NCI-H1436 treated with DMSO at 0.1 percent for 48 hours (cell line): ENCODE measurements at regions not wholly inside any gene's neighbourhood (a gene's known extent, or its start where the extent isn't known, plus 50 kb on each side); places are given as distances from the start of the nearest gene placed in this dataset.
"Not testable (repeated sequence)": the region's sequence is repeated elsewhere in the genome, so short reads cannot be mapped to it uniquely, and the experiment has no call there.

Experiments
- DNase-seq: peaks from one replicate; lab custom pipeline; 2025; lab: John Stamatoyannopoulos, UW

- DNase-seq, result no peak
Observed at GRCh38 chr13:33662392-33662791, 155.6 kb upstream of the RFC3 start.

- DNase-seq, result no peak
Observed at GRCh38 chr13:33665626-33666175, 152.2 kb upstream of the RFC3 start.

GRCh38 chr13:33671560-33671959 is 146.4 kb upstream of the RFC3 start:
- no peak for DNase-seq

GRCh38 chr13:33672022-33672421 is 145.9 kb upstream of the RFC3 start:
- DNase-seq, result not testable (repeated sequence)

- no peak for DNase-seq
Observed at GRCh38 chr13:33676045-33676989, 141.6 kb upstream of the RFC3 start.

- no peak for DNase-seq
Observed at GRCh38 chr13:33677215-33677614, 140.7 kb upstream of the RFC3 start.

GRCh38 chr13:33678084-33678483 is 139.9 kb upstream of the RFC3 start:
- DNase-seq, result no peak

- DNase-seq, result no peak
Observed at GRCh38 chr13:33678906-33679657, 138.9 kb upstream of the RFC3 start.

GRCh38 chr13:33679658-33680012 is 138.3 kb upstream of the RFC3 start:
- DNase-seq, result no peak

GRCh38 chr13:33682020-33682564 is 135.9 kb upstream of the RFC3 start:
- DNase-seq, result no peak

- DNase-seq, result not testable (repeated sequence)
Observed at GRCh38 chr13:33682646-33683045, 135.3 kb upstream of the RFC3 start.

GRCh38 chr13:33683376-33683775 is 134.6 kb upstream of the RFC3 start:
- DNase-seq, result no peak

- no peak for DNase-seq
Observed at GRCh38 chr13:33684874-33685273, 133.1 kb upstream of the RFC3 start.

- no peak for DNase-seq
Observed at GRCh38 chr13:33686772-33687480, 131.0 kb upstream of the RFC3 start.

- DNase-seq, result no peak
Observed at GRCh38 chr13:33690354-33690753, 127.6 kb upstream of the RFC3 start.

- DNase-seq, result no peak
Observed at GRCh38 chr13:33691980-33692379, 126.0 kb upstream of the RFC3 start.

GRCh38 chr13:33692531-33692930 is 125.4 kb upstream of the RFC3 start:
- DNase-seq, result no peak

- no peak for DNase-seq
Observed at GRCh38 chr13:33694546-33694945, 123.4 kb upstream of the RFC3 start.

- DNase-seq, result no peak
Observed at GRCh38 chr13:33696530-33696929, 121.4 kb upstream of the RFC3 start.

- no peak for DNase-seq
Observed at GRCh38 chr13:33697926-33698325, 120.0 kb upstream of the RFC3 start.

- DNase-seq, result no peak
Observed at GRCh38 chr13:33707449-33707848, 110.5 kb upstream of the RFC3 start.

- no peak for DNase-seq
Observed at GRCh38 chr13:33710924-33711323, 107.0 kb upstream of the RFC3 start.
